Stimulated activated effector memory CD8-positive, alpha-beta T cell treated with anti-CD3 and anti-CD28 coated beads, Interleukin-12 subunit alpha, Interleukin-12 subunit beta, amount 100 ng/mL, for 72 hours (primary cell): ENCODE measurements at regions not wholly inside any gene's neighbourhood (a gene's known extent, or its start where the extent isn't known, plus 50 kb on each side); places are given as distances from the start of the nearest gene placed in this dataset.
A peak's percentile ranks its signal among the peaks of the same experiment; 100 is the strongest.

ENCODE experiments used
- ATAC-seq: fragments of 150-1000 bp; cut with Tn5 transposase; 2 replicates; pipeline ENCODE4 v1.10.0; 2021
- DNase-seq, 2 donors: peaks; one replicate each; pipeline ENCODE4 v3.0.0; 2021 to 2022; ENCODE audit warnings: low spot score in 2 of 2
- H3K27ac Mint-ChIP-seq: one replicate; pipeline ENCODE4 v1.8.0; 2022; ENCODE audit warnings: mild to moderate bottlenecking, mixed read lengths
- H3K36me3 Mint-ChIP-seq: one replicate; pipeline ENCODE4 v1.8.0; 2022; ENCODE audit warnings: mild to moderate bottlenecking, mixed read lengths
- H3K4me1 Mint-ChIP-seq: one replicate; pipeline ENCODE4 v1.8.0; 2022; ENCODE audit warnings: mixed read lengths
- H3K4me3 Mint-ChIP-seq: one replicate; pipeline ENCODE4 v1.8.0; 2022; ENCODE audit warnings: mild to moderate bottlenecking, mixed read lengths
- H3K9me3 Mint-ChIP-seq: one replicate; pipeline ENCODE4 v1.8.0; 2022; ENCODE audit warnings: mixed read lengths

- Mint-ChIP-seq H3K36me3 (no peaks in the 10 kb centered on the region), H3K27ac (no peak overlapping the region), H3K9me3 (no peaks in the 10 kb centered on the region), H3K4me1 (no peaks in the 10 kb centered on the region), H3K4me3 (no peak overlapping the region)
- DNase-seq (no peak), ATAC-seq (no peak)
Observed at GRCh38 chr6:109315341-109316110, 66.7 kb downstream of the CD164 start.

- Mint-ChIP-seq H3K4me3 (no peak overlapping the region), H3K4me1 (no peaks in the 10 kb centered on the region), H3K27ac (no peak overlapping the region), H3K36me3 (no peaks in the 10 kb centered on the region), H3K9me3 (no peaks in the 10 kb centered on the region)
- no peak for DNase-seq
- ATAC-seq: no peak
Observed at GRCh38 chr6:109314313-109314712, 68.0 kb downstream of the CD164 start.

GRCh38 chr6:109313139-109313538 lies 69.1 kb downstream of the CD164 start:
- ATAC-seq (no peak), DNase-seq (no peak)
- Mint-ChIP-seq H3K4me1 (peaks cover 2% of the 10 kb centered on the region), H3K4me3 (no peak overlapping the region), H3K9me3 (no peaks in the 10 kb centered on the region), H3K27ac (no peak overlapping the region), H3K36me3 (no peaks in the 10 kb centered on the region)

- ATAC-seq (no peak), DNase-seq (no peak)
- Mint-ChIP-seq H3K9me3 (no peaks in the 10 kb centered on the region), H3K27ac (no peak overlapping the region), H3K4me1 (peaks cover 13% of the 10 kb centered on the region), H3K4me3 (no peak overlapping the region), H3K36me3 (no peaks in the 10 kb centered on the region)
Observed at GRCh38 chr6:109311471-109311870, 70.8 kb downstream of the CD164 start.

GRCh38 chr6:109309917-109310316 lies 72.3 kb downstream of the CD164 start:
- Mint-ChIP-seq H3K9me3 (no peaks in the 10 kb centered on the region), H3K4me3 (no peak overlapping the region), H3K27ac (no peak overlapping the region), H3K4me1 (peaks cover 15% of the 10 kb centered on the region), H3K36me3 (no peaks in the 10 kb centered on the region)
- ATAC-seq (no peak), DNase-seq (no peak)

- H3K9me3 Mint-ChIP-seq: no peaks in the 10 kb centered on the region
- peak; percentile 96 for ATAC-seq
- H3K4me1 Mint-ChIP-seq: peaks cover 31% of the 10 kb centered on the region
- DNase-seq: no peak
- H3K4me3 Mint-ChIP-seq: no peak overlapping the region
- peak overlapping the region; percentile 41 for H3K27ac Mint-ChIP-seq
- no peaks in the 10 kb centered on the region for H3K36me3 Mint-ChIP-seq
Observed at GRCh38 chr6:109308018-109308492, 74.2 kb downstream of the CD164 start.

- Mint-ChIP-seq H3K4me3 (no peak overlapping the region), H3K27ac (no peak overlapping the region), H3K36me3 (no peaks in the 10 kb centered on the region), H3K4me1 (peaks cover 31% of the 10 kb centered on the region), H3K9me3 (no peaks in the 10 kb centered on the region)
- ATAC-seq (peak; percentile 36), DNase-seq (no peak)
Observed at GRCh38 chr6:109306733-109307132, 75.5 kb downstream of the CD164 start.

- DNase-seq (no peak), ATAC-seq (no peak)
- Mint-ChIP-seq H3K4me1 (peaks cover 31% of the 10 kb centered on the region), H3K36me3 (no peaks in the 10 kb centered on the region), H3K4me3 (no peak overlapping the region), H3K27ac (peak overlapping the region; percentile 18), H3K9me3 (no peaks in the 10 kb centered on the region)
Observed at GRCh38 chr6:109305028-109305427, 77.2 kb downstream of the CD164 start.

GRCh38 chr6:109304284-109305015 lies 77.8 kb downstream of the CD164 start:
- Mint-ChIP-seq H3K9me3 (no peaks in the 10 kb centered on the region), H3K4me1 (peaks cover 31% of the 10 kb centered on the region), H3K4me3 (no peak overlapping the region), H3K36me3 (no peaks in the 10 kb centered on the region), H3K27ac (peak overlapping the region; percentile 18)
- peak in 1 of 2 donors; percentile 66 for DNase-seq
- peak; percentile 68 for ATAC-seq

- ATAC-seq (no peak), DNase-seq (no peak)
- peak overlapping the region; percentile 18 for H3K27ac Mint-ChIP-seq
- peaks cover 31% of the 10 kb centered on the region for H3K4me1 Mint-ChIP-seq
- H3K9me3 Mint-ChIP-seq: no peaks in the 10 kb centered on the region
- no peaks in the 10 kb centered on the region for H3K36me3 Mint-ChIP-seq
- H3K4me3 Mint-ChIP-seq: no peak overlapping the region
Observed at GRCh38 chr6:109303640-109304283, 78.5 kb downstream of the CD164 start.

- ATAC-seq (no peak), DNase-seq (no peak)
- H3K9me3 Mint-ChIP-seq: no peaks in the 10 kb centered on the region
- peak overlapping the region; percentile 18 for H3K27ac Mint-ChIP-seq
- no peak overlapping the region for H3K4me3 Mint-ChIP-seq
- H3K4me1 Mint-ChIP-seq: peaks cover 29% of the 10 kb centered on the region
- H3K36me3 Mint-ChIP-seq: no peaks in the 10 kb centered on the region
Observed at GRCh38 chr6:109303164-109303563, 79.1 kb downstream of the CD164 start.

GRCh38 chr6:109302176-109302575 lies 80.1 kb downstream of the CD164 start:
- no peak for DNase-seq
- Mint-ChIP-seq H3K4me1 (peaks cover 25% of the 10 kb centered on the region), H3K4me3 (no peak overlapping the region), H3K9me3 (no peaks in the 10 kb centered on the region), H3K36me3 (no peaks in the 10 kb centered on the region), H3K27ac (no peak overlapping the region)
- ATAC-seq: no peak

- no peaks in the 10 kb centered on the region for H3K9me3 Mint-ChIP-seq
- ATAC-seq (no peak), DNase-seq (no peak)
- H3K4me3 Mint-ChIP-seq: no peak overlapping the region
- no peak overlapping the region for H3K27ac Mint-ChIP-seq
- H3K36me3 Mint-ChIP-seq: no peaks in the 10 kb centered on the region
- H3K4me1 Mint-ChIP-seq: peaks cover 18% of the 10 kb centered on the region
Observed at GRCh38 chr6:109301418-109301817, 80.8 kb downstream of the CD164 start.

GRCh38 chr6:109300874-109301273 lies 81.4 kb downstream of the CD164 start:
- Mint-ChIP-seq H3K27ac (no peak overlapping the region), H3K9me3 (no peaks in the 10 kb centered on the region), H3K4me3 (no peak overlapping the region), H3K4me1 (peaks cover 18% of the 10 kb centered on the region), H3K36me3 (no peaks in the 10 kb centered on the region)
- ATAC-seq (no peak), DNase-seq (no peak)

- Mint-ChIP-seq H3K36me3 (no peaks in the 10 kb centered on the region), H3K9me3 (no peaks in the 10 kb centered on the region), H3K27ac (no peak overlapping the region), H3K4me1 (peaks cover 17% of the 10 kb centered on the region), H3K4me3 (no peak overlapping the region)
- no peak for ATAC-seq
- no peak for DNase-seq
Observed at GRCh38 chr6:109299776-109300564, 82.3 kb downstream of the CD164 start.
